Activated T-helper 17 cell treated with anti-CD3 and anti-CD28 coated beads, Interleukin-2, amount 50 U/mL, for 72 hours (primary cell): ENCODE measurements at regions not wholly inside any gene's neighbourhood (a gene's known extent, or its start where the extent isn't known, plus 50 kb on each side); places are given as distances from the start of the nearest gene placed in this dataset.

Experiments used
- ATAC-seq: fragments of 150-1000 bp; cut with Tn5 transposase; replicated peaks from 2 replicates; pipeline ENCODE4 v1.10.0; 2021; ENCODE audit warnings: mild to moderate bottlenecking, moderate library complexity
- H3K27ac Mint-ChIP-seq: one replicate; pipeline ENCODE4 v1.8.0; 2022; ENCODE audit warnings: mixed read lengths
- H3K27me3 Mint-ChIP-seq: one replicate; pipeline ENCODE4 v1.8.0; 2022; ENCODE audit warnings: mixed read lengths
- H3K36me3 Mint-ChIP-seq: one replicate; pipeline ENCODE4 v1.8.0; 2022; ENCODE audit warnings: low read depth, mild to moderate bottlenecking, mixed read lengths
- H3K4me1 Mint-ChIP-seq: one replicate; pipeline ENCODE4 v1.8.0; 2022; ENCODE audit warnings: mixed read lengths
- H3K4me3 Mint-ChIP-seq: one replicate; pipeline ENCODE4 v1.8.0; 2022; ENCODE audit warnings: mild to moderate bottlenecking, mixed read lengths
- H3K9me3 Mint-ChIP-seq: one replicate; pipeline ENCODE4 v1.8.0; 2022; ENCODE audit warnings: mixed read lengths

DNA sequence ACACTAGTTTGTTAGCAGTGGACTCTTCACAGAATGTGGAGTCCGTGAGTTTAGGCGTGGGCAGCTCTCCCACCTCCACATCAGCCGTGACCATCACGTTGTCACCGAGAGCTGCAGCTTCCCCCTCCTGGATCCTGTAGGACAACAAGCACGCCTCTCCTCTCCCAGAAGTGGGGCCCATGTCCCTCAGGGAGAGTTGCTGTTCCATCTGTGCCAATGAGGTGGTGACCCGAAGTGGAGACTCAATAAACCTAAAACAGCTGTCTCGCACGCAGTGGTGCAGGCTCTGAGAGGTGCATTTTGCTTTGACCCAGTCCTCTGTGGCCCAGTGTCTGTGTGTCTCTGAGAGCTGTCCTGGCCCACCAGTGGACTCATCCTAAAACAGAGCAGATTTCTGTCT, 456.5 kb upstream of the SOX11 start:
- Mint-ChIP-seq H3K4me3 (no peak overlapping the region), H3K27ac (no peak overlapping the region), H3K27me3 (no peaks in the 10 kb centered on the region), H3K9me3 (peaks cover 7% of the 10 kb centered on the region), H3K36me3 (no peaks in the 10 kb centered on the region), H3K4me1 (no peaks in the 10 kb centered on the region)
- no peak for ATAC-seq

DNA sequence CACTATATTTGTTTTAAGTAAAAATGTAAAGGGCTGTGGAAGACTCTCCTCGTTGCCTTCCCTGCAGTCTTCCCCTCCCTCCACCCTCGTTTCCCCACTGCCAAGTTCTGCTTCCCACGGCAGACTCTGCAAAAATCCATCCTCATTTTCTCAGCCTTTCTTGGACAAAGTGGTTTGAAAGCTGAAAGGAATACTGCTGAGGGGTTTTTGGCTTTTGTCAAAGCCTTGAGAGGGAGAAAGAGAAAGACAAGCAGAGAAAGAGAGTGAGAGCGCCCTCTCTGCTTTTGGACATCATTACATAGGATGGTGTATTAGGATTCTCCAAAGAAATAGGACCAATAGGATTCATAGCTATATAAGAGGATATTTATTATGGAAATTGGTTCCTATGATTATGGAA, 455.9 kb upstream of the SOX11 start:
- Mint-ChIP-seq H3K27ac (no peak overlapping the region), H3K4me3 (no peak overlapping the region), H3K9me3 (peaks cover 4% of the 10 kb centered on the region), H3K36me3 (no peaks in the 10 kb centered on the region), H3K27me3 (no peaks in the 10 kb centered on the region), H3K4me1 (no peaks in the 10 kb centered on the region)
- no peak for ATAC-seq

DNA sequence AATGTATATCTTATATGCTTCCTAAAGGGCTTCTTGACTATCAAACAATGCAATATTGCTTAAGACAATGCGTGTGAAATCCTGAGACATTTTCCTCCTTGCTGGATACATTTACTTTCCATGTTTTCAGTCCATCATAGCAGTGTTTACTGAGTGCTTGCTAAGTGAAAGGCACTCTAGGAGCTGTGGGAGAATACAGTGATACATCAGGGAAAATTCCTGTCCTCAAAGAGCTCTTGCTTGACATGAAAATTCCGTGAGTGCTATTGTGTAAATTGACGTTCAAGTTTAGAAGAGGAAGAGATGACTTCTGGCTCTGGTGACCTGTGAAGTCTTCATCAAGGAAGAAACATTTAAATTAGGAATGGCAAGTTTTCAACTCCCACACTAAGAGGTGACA, 449.4 kb upstream of the SOX11 start:
- H3K27ac Mint-ChIP-seq = no peak overlapping the region
- H3K4me3 Mint-ChIP-seq = no peak overlapping the region

DNA sequence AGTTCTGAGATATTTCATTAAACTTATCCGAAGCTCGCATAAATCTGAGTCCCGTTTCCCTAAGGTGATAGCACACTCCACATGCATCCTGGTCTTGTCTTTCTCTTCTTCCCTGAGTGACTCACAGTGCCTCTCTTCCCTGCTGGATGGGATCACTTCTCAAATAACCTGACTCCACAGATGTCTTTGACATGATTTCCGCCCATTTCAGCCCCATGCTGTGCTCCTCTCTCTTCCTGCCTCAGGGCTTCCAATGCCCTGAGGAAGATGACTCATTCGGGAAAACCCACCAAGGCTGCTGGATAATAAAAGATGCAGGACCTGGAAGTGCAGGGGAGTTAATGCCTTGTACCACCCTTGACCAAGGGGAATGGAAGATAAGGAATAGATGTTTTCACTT, 441.7 kb upstream of the SOX11 start:
- no peak for ATAC-seq
- Mint-ChIP-seq H3K4me3 (no peak overlapping the region), H3K27ac (no peak overlapping the region), H3K36me3 (no peaks in the 10 kb centered on the region), H3K4me1 (no peaks in the 10 kb centered on the region), H3K27me3 (no peaks in the 10 kb centered on the region), H3K9me3 (peaks cover 15% of the 10 kb centered on the region)

More for the DNA sequence above, 449.4 kb upstream of the SOX11 start:
- Mint-ChIP-seq H3K36me3 (no peaks in the 10 kb centered on the region), H3K9me3 (peaks cover 13% of the 10 kb centered on the region), H3K27me3 (no peaks in the 10 kb centered on the region), H3K4me1 (no peaks in the 10 kb centered on the region)
- ATAC-seq = no peak

DNA sequence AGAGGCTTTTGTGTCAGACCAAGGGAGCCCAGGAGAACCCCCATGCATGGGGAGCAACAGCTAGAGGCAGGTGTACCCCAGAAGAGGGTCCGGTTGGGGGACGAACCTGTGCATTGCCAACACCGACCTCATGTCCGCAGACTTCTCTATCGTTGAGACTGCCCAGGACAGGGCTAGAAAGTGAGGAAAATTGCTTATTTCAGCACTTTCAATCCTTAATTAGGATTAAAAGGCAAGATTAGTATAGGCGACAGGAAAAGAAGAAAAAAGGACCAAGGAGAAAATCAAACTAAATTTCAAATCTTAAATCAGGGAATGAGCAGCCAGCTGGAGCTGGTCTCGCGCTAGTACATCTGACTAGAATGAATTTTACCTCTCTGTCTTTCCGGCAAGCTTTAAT, 438.9 kb upstream of the SOX11 start:
- Mint-ChIP-seq H3K4me3 (no peak overlapping the region), H3K36me3 (no peaks in the 10 kb centered on the region), H3K9me3 (peaks cover 18% of the 10 kb centered on the region), H3K27ac (no peak overlapping the region), H3K27me3 (no peaks in the 10 kb centered on the region), H3K4me1 (no peaks in the 10 kb centered on the region)
- ATAC-seq = no peak

DNA sequence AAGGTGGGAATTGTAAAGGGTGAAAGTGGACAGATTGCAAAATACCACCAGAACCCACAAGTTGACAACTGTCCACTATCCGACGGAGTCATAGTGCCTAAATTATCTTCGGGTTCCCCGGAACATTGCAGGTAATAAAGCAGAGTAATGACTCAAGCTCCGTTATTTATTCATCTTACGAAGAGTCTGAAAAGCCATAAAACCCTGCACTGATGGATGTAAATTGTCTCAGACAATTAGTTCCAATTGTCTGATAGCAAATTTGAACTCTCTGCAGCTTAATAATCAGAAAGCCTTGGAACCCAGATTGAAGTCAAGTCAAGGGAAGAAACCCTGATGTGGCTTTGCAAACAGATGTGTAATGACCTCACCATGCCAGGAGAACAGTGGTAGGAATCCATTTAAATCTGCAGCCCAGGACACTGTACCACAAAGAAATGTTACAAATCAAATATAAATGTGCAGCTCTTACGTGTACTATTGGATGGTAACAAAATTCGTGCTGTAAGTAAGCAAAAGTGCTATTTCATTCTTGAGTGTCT, 437.3 kb upstream of the SOX11 start:
- no peaks in the 10 kb centered on the region for H3K27me3 Mint-ChIP-seq
- H3K4me1 Mint-ChIP-seq = no peaks in the 10 kb centered on the region
- H3K9me3 Mint-ChIP-seq = peaks cover 23% of the 10 kb centered on the region
- ATAC-seq = no peak
- H3K36me3 Mint-ChIP-seq = no peaks in the 10 kb centered on the region
- H3K27ac Mint-ChIP-seq = no peak overlapping the region
- H3K4me3 Mint-ChIP-seq = no peak overlapping the region

DNA sequence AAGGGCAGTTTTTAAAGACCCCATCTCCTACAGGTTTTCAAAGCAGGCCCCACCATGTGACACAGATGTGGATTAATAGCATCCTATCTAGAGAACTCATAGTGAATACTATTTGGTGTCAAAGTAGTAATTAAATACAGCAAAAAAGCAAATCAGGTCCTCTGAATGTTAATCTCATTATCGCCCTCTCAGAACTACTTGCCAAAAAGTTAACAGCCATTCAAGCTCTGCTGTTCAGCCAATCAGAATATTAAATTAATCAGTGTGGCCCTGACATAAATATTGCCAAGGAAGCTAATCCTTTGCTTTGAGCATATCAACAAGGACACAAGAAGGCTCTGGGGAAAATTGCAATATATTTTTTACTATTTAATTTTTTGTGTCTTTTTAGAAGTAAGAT, 428.9 kb upstream of the SOX11 start:
- Mint-ChIP-seq H3K27ac (no peak overlapping the region), H3K36me3 (no peaks in the 10 kb centered on the region), H3K4me3 (no peak overlapping the region)

DNA sequence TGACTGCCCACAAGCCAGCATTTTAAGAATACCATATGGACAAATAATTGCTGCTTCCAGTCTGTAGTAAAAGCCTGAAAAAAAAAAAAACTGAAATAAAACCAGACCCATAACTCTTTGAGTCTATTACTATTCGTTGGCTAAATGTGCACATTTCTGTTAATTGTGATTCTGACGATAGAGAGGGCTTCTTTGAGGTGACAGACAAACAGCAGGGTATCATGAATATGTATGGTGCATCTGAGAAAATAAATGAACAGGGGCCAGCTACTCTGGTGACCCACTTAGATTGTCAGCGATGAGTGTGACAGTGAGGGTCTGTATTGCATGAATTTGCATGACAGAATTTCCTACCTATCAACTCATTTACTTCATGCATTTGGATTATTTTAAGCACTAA, 427.8 kb upstream of the SOX11 start:
- Mint-ChIP-seq H3K4me3 (no peak overlapping the region), H3K27me3 (no peaks in the 10 kb centered on the region), H3K9me3 (peaks cover 19% of the 10 kb centered on the region), H3K27ac (no peak overlapping the region), H3K36me3 (no peaks in the 10 kb centered on the region), H3K4me1 (no peaks in the 10 kb centered on the region)
- no peak for ATAC-seq

More for the DNA sequence above, 428.9 kb upstream of the SOX11 start:
- H3K4me1 Mint-ChIP-seq = no peaks in the 10 kb centered on the region
- H3K27me3 Mint-ChIP-seq = no peaks in the 10 kb centered on the region
- ATAC-seq = no peak
- peaks cover 17% of the 10 kb centered on the region for H3K9me3 Mint-ChIP-seq

DNA sequence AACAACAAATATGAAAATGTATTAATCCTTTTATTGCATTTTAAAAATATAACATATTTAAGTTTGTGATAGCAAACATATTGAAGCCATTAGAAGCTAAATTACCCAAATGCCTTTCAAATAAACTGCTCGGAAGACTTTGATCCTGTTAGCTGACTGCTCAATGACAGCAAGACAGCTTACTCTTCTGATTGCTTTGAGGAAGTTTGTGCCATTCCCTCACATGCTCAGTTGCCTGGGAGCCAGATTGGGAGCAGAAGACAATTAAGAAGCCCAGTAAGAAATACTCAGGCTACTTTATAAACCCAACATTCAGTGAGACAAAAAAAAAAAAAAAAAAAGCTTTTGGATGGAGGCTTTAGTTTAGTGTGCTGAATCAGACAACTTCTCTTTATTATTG, 407.1 kb upstream of the SOX11 start:
- Mint-ChIP-seq H3K4me1 (no peaks in the 10 kb centered on the region), H3K4me3 (no peak overlapping the region), H3K36me3 (no peaks in the 10 kb centered on the region), H3K27ac (no peak overlapping the region), H3K27me3 (no peaks in the 10 kb centered on the region), H3K9me3 (peaks cover 11% of the 10 kb centered on the region)
- ATAC-seq = no peak

DNA sequence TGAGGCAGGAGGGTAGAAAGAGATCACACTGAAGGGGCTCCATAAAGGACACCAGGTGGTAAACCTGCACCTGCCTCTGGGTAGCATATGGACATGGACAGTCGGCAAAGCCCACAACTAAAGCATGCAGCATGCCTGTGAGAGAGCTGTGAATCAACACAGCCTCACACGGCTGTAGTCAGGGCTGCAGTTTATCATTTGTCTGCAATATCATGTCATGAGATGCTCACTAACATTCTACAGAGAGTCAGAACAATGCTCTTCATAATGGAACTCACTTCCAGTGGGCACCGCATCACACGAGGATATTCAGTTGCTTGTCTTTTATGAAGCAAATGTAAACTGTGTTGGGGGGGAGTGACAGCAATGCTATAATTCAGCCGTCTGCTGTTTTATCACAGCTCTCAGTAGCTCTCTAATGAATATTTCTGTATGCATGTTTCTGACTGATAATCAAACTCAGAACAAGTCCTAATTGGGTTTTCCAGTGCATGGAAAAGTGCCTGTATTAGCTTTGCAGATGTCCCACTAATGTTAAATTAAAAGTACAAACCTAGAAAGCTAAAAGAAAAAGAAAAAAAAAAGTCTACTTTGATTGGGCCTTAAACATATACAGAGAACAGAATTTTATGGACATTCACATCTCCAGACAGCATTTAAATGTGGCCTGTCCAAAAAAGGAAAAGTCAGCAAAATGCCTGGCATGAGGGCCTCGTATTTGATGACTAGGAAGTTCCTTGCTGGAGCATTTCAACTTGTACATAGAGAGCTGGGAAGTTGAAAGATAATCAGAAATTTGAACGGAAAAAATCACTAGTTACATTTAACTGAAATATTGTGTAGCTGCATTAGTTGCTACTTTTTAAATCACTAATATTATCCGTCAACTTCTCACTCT, 406.1 kb upstream of the SOX11 start:
- H3K4me3 Mint-ChIP-seq = no peak overlapping the region
- peaks cover 11% of the 10 kb centered on the region for H3K9me3 Mint-ChIP-seq
- H3K27me3 Mint-ChIP-seq = no peaks in the 10 kb centered on the region
- no peak overlapping the region for H3K27ac Mint-ChIP-seq
- no peaks in the 10 kb centered on the region for H3K4me1 Mint-ChIP-seq
- no peak for ATAC-seq
- H3K36me3 Mint-ChIP-seq = no peaks in the 10 kb centered on the region

DNA sequence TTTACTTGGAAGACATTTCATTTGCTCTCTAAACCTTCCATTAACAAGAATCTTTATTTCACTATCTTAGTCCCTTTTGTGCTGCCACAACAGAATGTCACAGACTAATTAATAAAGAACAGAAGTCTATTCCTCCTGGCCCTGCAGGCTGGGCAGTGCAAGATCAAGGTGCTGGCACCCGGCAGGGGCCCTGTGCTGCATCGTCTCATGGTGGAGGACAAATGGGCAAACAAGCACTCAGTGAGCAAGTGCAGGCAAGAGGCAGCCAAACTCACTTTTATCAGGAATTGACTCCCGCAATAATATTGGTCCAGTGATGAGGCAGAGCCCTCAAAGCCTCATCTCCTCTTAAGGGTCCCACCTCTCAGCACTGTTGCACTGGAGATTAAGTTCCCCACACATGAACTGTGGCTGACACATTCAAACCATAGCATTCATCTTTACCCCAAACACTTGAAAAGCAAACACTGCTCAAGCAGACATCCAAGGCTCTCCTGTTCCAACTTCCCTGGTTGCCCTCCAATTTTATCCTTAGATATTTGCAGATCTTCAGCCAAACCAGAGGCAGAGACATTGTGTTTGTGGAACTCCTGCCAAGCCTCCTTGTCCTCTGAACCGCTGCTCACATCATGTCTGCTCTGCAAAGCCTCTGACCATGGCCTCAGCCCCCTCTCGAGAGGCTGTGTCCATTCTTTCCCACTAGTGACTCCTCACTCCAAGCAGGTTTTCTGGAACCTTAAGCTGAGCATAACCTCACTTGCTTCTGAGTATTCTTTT, 404.4 kb upstream of the SOX11 start:
- Mint-ChIP-seq H3K27ac (no peak overlapping the region), H3K36me3 (no peaks in the 10 kb centered on the region), H3K9me3 (peaks cover 16% of the 10 kb centered on the region), H3K4me3 (no peak overlapping the region), H3K27me3 (no peaks in the 10 kb centered on the region), H3K4me1 (no peaks in the 10 kb centered on the region)
- no peak for ATAC-seq

DNA sequence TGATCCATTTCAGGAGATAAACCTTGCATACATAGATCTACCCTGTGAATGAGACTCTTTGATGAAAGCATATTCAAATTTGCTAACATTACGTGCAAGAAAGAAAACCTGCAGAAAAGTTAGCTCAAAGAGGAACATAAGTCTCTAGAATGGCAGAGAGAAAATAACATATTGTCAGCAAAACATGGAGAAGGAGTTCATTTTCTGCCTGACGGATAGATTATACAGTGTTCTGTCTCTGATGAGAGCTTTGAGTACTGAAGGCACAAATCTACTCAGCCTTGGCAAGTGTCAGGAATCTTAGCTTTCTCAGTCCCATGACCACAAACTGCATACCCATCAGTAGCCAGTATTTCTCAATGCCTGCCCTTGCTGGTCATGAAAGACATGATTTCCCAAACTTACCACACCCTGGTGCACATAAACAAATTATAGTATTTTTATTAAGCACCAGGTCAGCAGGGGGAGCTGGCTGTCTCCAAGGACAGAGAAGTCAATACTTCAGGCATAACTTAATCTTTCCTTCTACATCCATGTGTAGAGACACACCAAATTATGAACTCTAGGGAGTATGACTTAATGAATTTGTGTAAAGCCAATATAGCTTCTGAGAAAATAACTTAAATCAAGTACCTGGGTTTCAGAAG, 401.2 kb upstream of the SOX11 start:
- Mint-ChIP-seq H3K4me1 (no peaks in the 10 kb centered on the region), H3K36me3 (no peaks in the 10 kb centered on the region), H3K9me3 (peaks cover 12% of the 10 kb centered on the region), H3K27me3 (no peaks in the 10 kb centered on the region), H3K27ac (no peak overlapping the region), H3K4me3 (no peak overlapping the region)
- no peak for ATAC-seq

DNA sequence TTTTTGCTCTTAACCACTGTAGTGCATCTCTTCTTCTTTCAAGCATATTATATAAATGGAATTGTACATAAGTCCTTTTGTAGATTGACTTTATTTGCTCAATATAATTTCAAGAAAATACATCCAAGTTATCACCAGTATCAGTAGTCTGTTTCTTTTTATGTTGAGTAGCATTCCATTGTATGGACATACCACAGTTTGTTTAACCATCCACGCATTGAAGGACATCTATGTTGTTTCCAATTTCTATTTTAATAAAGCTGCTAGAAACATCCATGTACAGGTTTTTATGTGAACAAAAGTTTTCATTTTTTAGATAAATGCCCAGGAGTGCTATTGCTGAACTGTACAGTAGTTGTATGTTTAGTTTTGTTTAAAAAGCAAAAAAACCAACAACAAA, 387.5 kb upstream of the SOX11 start:
- H3K27me3 Mint-ChIP-seq = no peaks in the 10 kb centered on the region
- no peaks in the 10 kb centered on the region for H3K4me1 Mint-ChIP-seq
- no peak overlapping the region for H3K27ac Mint-ChIP-seq
- H3K36me3 Mint-ChIP-seq = no peaks in the 10 kb centered on the region
- peaks cover 20% of the 10 kb centered on the region for H3K9me3 Mint-ChIP-seq
- no peak for ATAC-seq
- H3K4me3 Mint-ChIP-seq = no peak overlapping the region

DNA sequence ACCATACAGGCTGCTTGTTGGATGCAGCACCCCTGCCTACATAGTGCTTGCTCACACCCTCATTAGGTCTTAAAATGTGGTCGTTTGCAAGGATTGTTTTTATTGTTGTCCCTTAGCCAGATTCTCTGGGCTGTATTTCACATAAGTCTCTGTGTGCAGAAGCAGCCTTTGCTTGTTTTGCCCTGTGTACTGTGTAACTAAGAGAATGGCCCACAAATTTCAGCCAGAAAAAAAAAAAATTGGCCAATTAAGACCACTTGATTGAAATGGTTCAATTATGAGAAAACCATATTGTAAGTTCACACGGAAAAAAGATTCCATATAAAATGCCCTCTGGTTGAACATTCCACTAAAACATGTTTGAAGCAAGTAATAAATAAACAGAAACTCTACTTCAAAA, 377.1 kb upstream of the SOX11 start:
- Mint-ChIP-seq H3K4me3 (no peak overlapping the region), H3K9me3 (peaks cover 11% of the 10 kb centered on the region), H3K36me3 (no peaks in the 10 kb centered on the region)

More for the DNA sequence above, 377.1 kb upstream of the SOX11 start:
- no peak overlapping the region for H3K27ac Mint-ChIP-seq
- H3K27me3 Mint-ChIP-seq = no peaks in the 10 kb centered on the region
- no peaks in the 10 kb centered on the region for H3K4me1 Mint-ChIP-seq
- no peak for ATAC-seq
